ENCODE measurements at regions not wholly inside any gene's neighbourhood (a gene's known extent, or its start where the extent isn't known, plus 50 kb on each side); places are given as distances from the start of the nearest gene placed in this dataset.

- CTCF ChIA-PET, result interaction anchor here (0.6 to 1.1 kb wide), 3 partner anchors 16 to 31 kb away, joined by 3 to 4 read pairs (median 4); no protein-coding TSS in a partner anchor
- POLR2A ChIA-PET, result interaction anchor here (0.7 kb wide), 1 partner anchor 88 kb away, joined by 4 read pairs; no protein-coding TSS in a partner anchor
- no peak for TF ChIP-seq CTCF (IDR thresholded peaks at IDR 0.05; ENCODE audit: insufficient read depth, low read length, missing control alignments)
- H3K4me3 ChIP-seq (ENCODE audit: low read depth, low read length), result no peak overlapping the region
- DNase-seq (ENCODE audit: low read depth, low spot score), result no peak
Observed at GRCh38 chr4:17230727-17231126, 281.2 kb downstream of the QDPR start.

- no peak for TF ChIP-seq CTCF (IDR thresholded peaks at IDR 0.05; ENCODE audit: insufficient read depth, low read length, missing control alignments)
- H3K4me3 ChIP-seq (ENCODE audit: low read depth, low read length), result no peak overlapping the region
- ChIA-PET CTCF (no interaction called here), POLR2A (no interaction called here)
- no peak for DNase-seq (ENCODE audit: low read depth, low spot score)
Observed at GRCh38 chr4:17220816-17221215, 291.1 kb downstream of the QDPR start.

GRCh38 chr4:17218786-17219185, 293.1 kb downstream of the QDPR start:
- no peak for DNase-seq (ENCODE audit: low read depth, low spot score)
- TF ChIP-seq CTCF (IDR thresholded peaks at IDR 0.05; ENCODE audit: insufficient read depth, low read length, missing control alignments), result no peak
- CTCF ChIA-PET, result interaction anchor here (1.2 kb wide), 1 partner anchor 14 kb away, joined by 3 read pairs; no protein-coding TSS in a partner anchor
- POLR2A ChIA-PET, result no interaction called here
- H3K4me3 ChIP-seq (ENCODE audit: low read depth, low read length), result no peak overlapping the region

DNA sequence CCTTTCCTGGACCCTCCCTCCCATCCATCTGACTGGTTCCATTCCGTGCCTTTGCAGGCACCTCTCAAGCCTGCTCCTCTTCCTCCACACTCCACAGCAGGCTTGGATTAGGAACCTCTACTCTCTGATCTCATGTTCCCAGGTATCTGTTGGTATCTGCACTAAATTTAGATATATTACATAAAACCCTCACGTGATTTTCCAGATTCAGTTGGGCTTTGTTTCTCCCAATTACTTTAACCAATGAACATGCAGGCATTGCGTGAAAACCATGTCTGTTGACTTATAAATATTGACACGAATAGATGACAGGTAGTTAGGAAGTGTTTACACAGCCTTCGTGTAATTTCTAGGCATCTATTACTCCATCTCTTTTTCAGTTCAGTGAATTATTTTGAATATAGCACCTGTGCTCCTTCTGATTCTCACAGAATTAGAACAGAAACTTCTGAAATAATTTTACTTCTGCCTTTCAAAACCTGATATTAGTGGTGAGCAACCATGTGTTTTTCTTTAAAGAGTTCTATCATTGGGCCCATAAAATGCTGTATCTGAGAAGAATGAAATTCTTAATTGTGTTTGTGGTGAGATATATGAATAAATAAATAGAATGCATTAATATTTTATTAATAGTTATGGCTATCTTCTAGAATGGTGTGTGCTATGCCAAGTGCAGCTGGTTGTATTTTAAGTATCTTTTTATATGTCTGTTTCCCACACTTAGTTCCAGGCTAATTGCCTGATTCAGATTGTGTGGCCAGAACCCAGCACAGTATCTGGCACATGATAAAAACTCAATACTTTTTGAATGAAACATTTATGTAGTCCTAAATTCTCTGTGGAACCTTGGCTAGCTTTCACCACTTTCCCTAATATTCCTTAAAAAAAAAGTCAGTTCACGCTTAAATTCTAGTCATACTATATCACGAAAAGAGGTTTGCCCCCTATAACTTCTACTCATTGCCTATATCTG, 304.8 kb downstream of the QDPR start:
- ChIA-PET POLR2A (no interaction called here), CTCF (no interaction called here)
- no peak for TF ChIP-seq CTCF (IDR thresholded peaks at IDR 0.05; ENCODE audit: insufficient read depth, low read length, missing control alignments)
- no peak for DNase-seq (ENCODE audit: low read depth, low spot score)
- no peak overlapping the region for H3K4me3 ChIP-seq (ENCODE audit: low read depth, low read length)

- ChIA-PET POLR2A (interaction anchor here (0.5 kb wide), 1 partner anchor 119 kb away, joined by 3 read pairs; no protein-coding TSS in a partner anchor), CTCF (interaction anchor here (0.9 to 1.3 kb wide), 2 partner anchors 9 to 26 kb away, joined by 3 to 4 read pairs; no protein-coding TSS in a partner anchor)
- no peak for TF ChIP-seq CTCF (IDR thresholded peaks at IDR 0.05; ENCODE audit: insufficient read depth, low read length, missing control alignments)
- no peak for DNase-seq (ENCODE audit: low read depth, low spot score)
- no peak overlapping the region for H3K4me3 ChIP-seq (ENCODE audit: low read depth, low read length)
Observed at GRCh38 chr4:17204908-17205307, 306.5 kb upstream of the LDB2 start.

DNA sequence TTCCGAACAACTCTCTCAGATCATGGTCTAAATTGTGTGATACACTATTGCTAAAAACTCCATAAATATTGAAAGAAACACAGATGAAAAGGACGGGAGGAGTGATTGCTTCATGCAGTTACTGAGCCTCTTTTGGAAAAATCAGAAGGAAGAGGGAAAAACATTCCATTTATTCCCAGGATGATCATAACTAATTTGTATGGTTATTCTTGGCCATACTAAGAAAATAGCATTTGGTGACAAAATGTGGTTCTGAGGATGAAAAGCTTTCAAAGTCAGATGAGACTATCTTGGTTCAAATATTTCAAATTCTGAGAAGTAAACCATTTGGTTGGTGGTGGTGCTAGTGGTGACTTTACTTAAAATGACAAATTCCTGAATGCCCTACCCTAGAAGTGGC, 305.4 kb upstream of the LDB2 start:
- POLR2A ChIA-PET, result no interaction called here
- no peak for TF ChIP-seq CTCF (IDR thresholded peaks at IDR 0.05; ENCODE audit: insufficient read depth, low read length, missing control alignments)
- DNase-seq (ENCODE audit: low read depth, low spot score), result no peak

More for the DNA sequence above, 305.4 kb upstream of the LDB2 start:
- H3K4me3 ChIP-seq (ENCODE audit: low read depth, low read length), result no peak overlapping the region
- CTCF ChIA-PET, result no interaction called here

Data from AG04449 (cell line).